Testis (tissue), 2 donors: ENCODE measurements at regions not wholly inside any gene's neighbourhood (a gene's known extent, or its start where the extent isn't known, plus 50 kb on each side); places are given as distances from the start of the nearest gene placed in this dataset.

Experiments used
- DNase-seq: peaks from one replicate; pipeline ENCODE4 v3.0.0-alpha.2; 2019
- H3K27ac ChIP-seq, 2 donors: fragments of 200-600 bp; sonication (generic); one replicate each; pipeline ENCODE4 v1.5.1; 2019
- H3K27me3 ChIP-seq: fragments of 200-600 bp; sonication (generic); one replicate; pipeline ENCODE4 v1.5.1; 2019
- H3K36me3 ChIP-seq: fragments of 200-600 bp; sonication (generic); one replicate; pipeline ENCODE4 v1.5.1; 2017; ENCODE audit warnings: low read depth; ENCODE audit errors: missing control alignments
- H3K4me1 ChIP-seq: fragments of 200-600 bp; sonication (generic); one replicate; pipeline ENCODE4 v1.5.1; 2019
- H3K4me3 ChIP-seq, 2 donors: fragments of 200-600 bp; sonication (generic); one replicate each; pipeline ENCODE4 v1.5.1; 2017 to 2019
- H3K9me3 ChIP-seq: fragments of 200-600 bp; sonication (generic); one replicate; pipeline ENCODE4 v1.5.1; 2017
- CTCF ChIP-seq, 3 experiments: fragments of 450-650 bp in 2 of 3; fragments of 200-600 bp in 1 of 3; sonication (generic) in 1 of 3; IDR thresholded peaks; one replicate each; pipeline ENCODE4 v1.5.1; 2016 to 2019; ENCODE audit warnings: antibody characterized with exemption in 3 of 3, mild to moderate bottlenecking in 2 of 3, moderate library complexity in 1 of 3
- POLR2A ChIP-seq: fragments of 450-650 bp; IDR thresholded peaks from one replicate; pipeline ENCODE4 v1.6.1; 2017; ENCODE audit warnings: antibody characterized with exemption, mild to moderate bottlenecking, moderate library complexity
- WGBS, 2 donors: methylation state at CpG; one replicate each; pipeline ENCODE4 v1.1.5; 2018; 5-methylcytosine and 5-hydroxymethylcytosine counted together
- intact Hi-C: fragments of 100-400 bp; cut with DNase I; formaldehyde crosslinking; loops from one replicate; pipeline ENCODE4 v1.15.1; 2023; ENCODE audit warnings: low total_unique reads

DNA sequence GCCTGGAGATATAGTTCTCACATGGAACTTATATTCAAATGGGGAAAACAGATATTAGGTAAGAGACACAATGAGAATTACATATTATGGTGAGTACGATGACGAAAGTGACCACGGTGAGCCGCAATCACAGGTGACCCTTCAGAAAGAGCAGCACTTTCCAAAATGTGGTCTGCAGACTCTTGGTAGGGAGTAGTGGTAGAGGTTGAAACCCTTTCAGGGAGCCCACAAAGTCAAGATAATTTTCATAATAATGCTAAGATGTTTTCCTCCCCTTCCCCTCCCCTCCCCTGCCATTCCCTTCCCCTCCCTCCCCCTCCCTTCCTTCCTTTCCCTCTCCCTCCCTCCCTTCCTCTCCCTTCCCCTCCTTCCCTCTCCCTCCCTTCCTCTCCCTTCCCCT is 83.5 kb upstream of the AKT3 start:
- no peaks in the 10 kb centered on the region for H3K27me3 ChIP-seq
- intact Hi-C loops: no loop called here
- H3K4me1 ChIP-seq: no peaks in the 10 kb centered on the region
- H3K36me3 ChIP-seq: no peaks in the 10 kb centered on the region
- no peak for TF ChIP-seq CTCF (IDR thresholded peaks at IDR 0.05)
- no peak for TF ChIP-seq POLR2A
- no peak overlapping the region for H3K27ac ChIP-seq
- H3K9me3 ChIP-seq: no peaks in the 10 kb centered on the region
- WGBS, 2 donors: 96% methylated on average over 4 of the region's 4 CpGs
- no peak overlapping the region for H3K4me3 ChIP-seq
- no peak for DNase-seq

- DNase-seq: no peak
- intact Hi-C loops: no loop called here
- TF ChIP-seq POLR2A (no peak), CTCF (IDR thresholded peaks at IDR 0.05) (no peak)
- Histone ChIP-seq H3K27me3 (no peaks in the 10 kb centered on the region), H3K9me3 (no peaks in the 10 kb centered on the region), H3K27ac (no peak overlapping the region), H3K36me3 (no peaks in the 10 kb centered on the region), H3K4me3 (no peak overlapping the region), H3K4me1 (no peaks in the 10 kb centered on the region)
- 63 to 74% methylated on average over 4 of the region's 4 CpGs for WGBS, 2 donors
Measured at GRCh38 chr1:243931957-243932356, 81.9 kb upstream of the AKT3 start.

DNA sequence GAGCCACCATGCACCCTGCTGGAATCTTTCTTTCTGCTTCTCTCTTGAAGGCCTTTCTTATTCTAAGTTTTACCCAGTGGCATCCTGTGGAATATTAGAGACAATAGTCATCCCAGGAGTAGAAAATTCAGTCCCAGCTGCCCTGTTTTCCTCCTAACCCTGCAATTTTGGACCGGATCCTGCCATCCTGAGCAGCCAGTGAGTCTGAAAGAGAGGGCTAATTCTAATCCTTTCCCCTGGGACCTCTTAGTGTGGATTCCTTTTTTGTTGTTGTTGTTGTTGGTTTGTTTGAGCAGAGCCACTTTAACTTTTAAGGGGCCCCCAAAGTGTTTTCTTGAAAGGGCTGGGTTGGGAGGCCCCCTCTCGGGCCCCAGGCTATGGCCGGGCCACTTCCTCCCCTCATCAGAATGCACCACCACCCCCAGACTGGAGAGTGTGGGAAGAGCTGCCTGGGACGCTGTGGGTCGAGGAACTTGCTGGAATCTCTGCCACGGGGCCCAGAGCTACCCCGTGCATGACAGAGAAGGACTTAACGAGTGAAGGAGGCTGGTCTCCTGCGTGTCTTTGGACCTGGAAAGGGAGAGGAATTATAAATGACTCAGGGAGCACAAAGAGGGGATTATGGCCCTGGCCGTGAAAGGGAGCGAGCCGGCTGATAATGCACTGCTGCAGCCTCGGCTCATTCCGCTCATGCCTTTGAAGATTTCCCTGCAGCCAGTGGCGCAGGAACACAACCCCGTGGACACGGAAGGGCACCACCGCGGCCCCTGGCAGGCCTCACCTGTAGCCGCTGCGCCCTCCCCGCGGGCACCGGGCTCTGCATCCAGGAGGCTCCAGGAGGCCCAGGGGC is 81.0 kb upstream of the AKT3 start:
- H3K4me1 ChIP-seq: no peaks in the 10 kb centered on the region
- no peaks in the 10 kb centered on the region for H3K27me3 ChIP-seq
- no peaks in the 10 kb centered on the region for H3K9me3 ChIP-seq
- no peaks in the 10 kb centered on the region for H3K36me3 ChIP-seq
- peak overlapping the region in 1 of 2 donors; percentile 2 for H3K4me3 ChIP-seq
- DNase-seq: no peak
- TF ChIP-seq POLR2A (no peak), CTCF (IDR thresholded peaks at IDR 0.05) (no peak)
- 15 to 22% methylated on average over 6 to 19 of the region's 24 CpGs for WGBS, 2 donors
- intact Hi-C loops: no loop called here
- H3K27ac ChIP-seq: no peak overlapping the region

GRCh38 chr1:243927381-243927780 is 77.3 kb upstream of the AKT3 start:
- Histone ChIP-seq H3K4me1 (no peaks in the 10 kb centered on the region), H3K27me3 (no peaks in the 10 kb centered on the region), H3K36me3 (no peaks in the 10 kb centered on the region), H3K4me3 (no peak overlapping the region), H3K27ac (no peak overlapping the region), H3K9me3 (no peaks in the 10 kb centered on the region)
- intact Hi-C loops: no loop called here
- no peak for TF ChIP-seq POLR2A
- TF ChIP-seq CTCF (IDR thresholded peaks at IDR 0.05): no peak
- WGBS, 2 donors: 78 to 82% methylated on average over 2 of the region's 2 CpGs
- DNase-seq: no peak

GRCh38 chr1:243926803-243927245 is 76.8 kb upstream of the AKT3 start:
- Histone ChIP-seq H3K36me3 (no peaks in the 10 kb centered on the region), H3K27me3 (no peaks in the 10 kb centered on the region), H3K9me3 (no peaks in the 10 kb centered on the region), H3K27ac (no peak overlapping the region), H3K4me1 (no peaks in the 10 kb centered on the region), H3K4me3 (no peak overlapping the region)
- TF ChIP-seq CTCF (IDR thresholded peaks at IDR 0.05) (no peak), POLR2A (no peak)
- WGBS, 2 donors: 55 to 58% methylated on average over 6 of the region's 6 CpGs
- DNase-seq: no peak
- intact Hi-C loops: no loop called here
